HepG2 (cell line): ENCODE measurements at regions not wholly inside any gene's neighbourhood (a gene's known extent, or its start where the extent isn't known, plus 50 kb on each side); places are given as distances from the start of the nearest gene placed in this dataset.

Experiments
- ATAC-seq: fragments of 200-7000 bp; cut with Tn5 transposase; 3 replicates; pipeline ENCODE4 v1.9.1; 2020; ENCODE audit warnings: mild to moderate bottlenecking, moderate library complexity
- BruUV-seq: library from RNA; stranded (reverse); fragments of 400-500 nt; replicated peaks from 2 replicates; lab custom pipeline; 2021; lab: Mats Ljungman, UMichigan
- CTCF ChIA-PET: fragments of 300-600 bp; formaldehyde crosslinking; extraction: SDS; loops from one replicate; lab custom pipeline; 2021; ENCODE audit warnings: low total read pairs, inconsistent platforms, low intra/inter-chr PET ratio; lab: Yijun Ruan, JAX
- POLR2A ChIA-PET: fragments of 350-600 bp; sonication (Branson Sonifier 250); formaldehyde crosslinking; loops from one replicate; lab custom pipeline; 2020; ENCODE audit warnings: antibody characterized with exemption, inconsistent platforms; lab: Yijun Ruan, JAX
- DNase-seq: peaks from one replicate; pipeline ENCODE4 v3.0.0-alpha.2; 2015; ENCODE audit warnings: low spot score
- FAIRE-seq: peaks from 3 replicates; lab custom pipeline; 2011; peaks lifted over from hg19 to GRCh38; lab: Jason Lieb, UNC
- H2AFZ ChIP-seq: one replicate; pipeline ENCODE4 v1.6.1; 2011; ENCODE audit warnings: low read length, inconsistent platforms
- H3K27ac ChIP-seq: fragments of 300-600 bp; 3 replicates; pipeline ENCODE4 v1.8.0; 2011; ENCODE audit warnings: mixed run types, mild to moderate bottlenecking, mixed read lengths, low read length, inconsistent platforms; ENCODE audit not compliant: insufficient read depth; ENCODE audit errors: extremely low read length
- H3K27me3 ChIP-seq, 2 experiments: fragments of 200-600 bp in 1 of 2; 2 replicates in 1 of 2; 3 replicates in 1 of 2; pipeline versions ENCODE4 v1.6.0 to v1.8.0; 2011; ENCODE audit warnings: low read length in 2 of 2, mild to moderate bottlenecking in 2 of 2, moderate library complexity in 2 of 2, inconsistent platforms in 1 of 2; ENCODE audit not compliant: insufficient read depth in 2 of 2, control insufficient read depth in 1 of 2
- H3K36me3 ChIP-seq, 2 experiments: fragments of 200-600 bp in 1 of 2; replicated peaks in 1 of 2; 2 replicates in 1 of 2; 3 replicates in 1 of 2; pipeline versions ENCODE4 v1.5.1 to v1.8.0; 2011; ENCODE audit warnings: low read length in 2 of 2, inconsistent platforms in 1 of 2; ENCODE audit not compliant: insufficient read depth in 2 of 2, control insufficient read depth in 1 of 2
- H3K4me1 ChIP-seq: 2 replicates; pipeline ENCODE4 v1.5.1; 2012; ENCODE audit warnings: low read length, inconsistent platforms; ENCODE audit not compliant: insufficient read depth
- H3K4me2 ChIP-seq: 2 replicates; pipeline ENCODE4 v1.6.0; 2011; ENCODE audit warnings: low read depth, low read length, inconsistent platforms
- H3K4me3 ChIP-seq, 3 experiments: fragments of 200-600 bp in 1 of 3; sonication (generic), shearing (Covaris generic) in 1 of 3; replicated peaks in 1 of 3; 2 replicates each; pipeline ENCODE4 v1.5.1; 2011 to 2016; ENCODE audit warnings: low read length in 3 of 3, inconsistent platforms in 2 of 3, low read depth in 2 of 3, mild to moderate bottlenecking in 2 of 3, control low read depth in 1 of 3, mixed read lengths in 1 of 3; ENCODE audit not compliant: insufficient read depth in 1 of 3
- H3K79me2 ChIP-seq: one replicate; pipeline ENCODE4 v1.6.1; 2011; ENCODE audit warnings: low read length, inconsistent platforms; ENCODE audit not compliant: insufficient read depth
- H3K9ac ChIP-seq: 2 replicates; pipeline ENCODE4 v1.6.0; 2011; ENCODE audit warnings: mild to moderate bottlenecking, low read depth, low read length, inconsistent platforms; ENCODE audit not compliant: insufficient read depth
- H3K9me3 ChIP-seq: 2 replicates; pipeline ENCODE4 v1.5.1; 2012; ENCODE audit warnings: mild to moderate bottlenecking, low read length
- H4K20me1 ChIP-seq: 2 replicates; pipeline ENCODE4 v1.6.0; 2011; ENCODE audit warnings: inconsistent platforms, mild to moderate bottlenecking, low read length, moderate library complexity; ENCODE audit not compliant: insufficient read depth
- ATM ChIP-seq: fragments of 450-650 bp; IDR thresholded peaks from 2 replicates; pipeline ENCODE4 v1.7.1; 2017; ENCODE audit warnings: mild to moderate bottlenecking, borderline replicate concordance
- CCDC6 ChIP-seq: sonication (generic); formaldehyde crosslinking; IDR thresholded peaks from 2 replicates; pipeline ENCODE4 v1.8.1; 2022; ENCODE audit warnings: mild to moderate bottlenecking, missing genetic modification reagents, moderate library complexity
- FOXO4 ChIP-seq: sonication (generic); formaldehyde crosslinking; conservative IDR thresholded peaks from 2 replicates; pipeline ENCODE4 v1.8.1; 2023; ENCODE audit warnings: missing genetic modification reagents
- KDM4B ChIP-seq: sonication (generic); formaldehyde crosslinking; IDR thresholded peaks from 2 replicates; pipeline ENCODE4 v1.4.0; 2020; ENCODE audit warnings: missing genetic modification reagents
- MBNL3 ChIP-seq: fragments of 250-450 bp; sonication (Bioruptor Pico); conservative IDR thresholded peaks from 2 replicates; pipeline ENCODE4 v1.8.0; 2022; ENCODE audit warnings: mild to moderate bottlenecking, inconsistent platforms
- MXD1 ChIP-seq: sonication (generic); formaldehyde crosslinking; IDR thresholded peaks from 2 replicates; pipeline ENCODE4 v1.4.0; 2020; ENCODE audit warnings: mild to moderate bottlenecking, missing genetic modification reagents
- MZF1 ChIP-seq: sonication (generic); formaldehyde crosslinking; IDR thresholded peaks from 2 replicates; pipeline ENCODE4 v1.8.1; 2023; ENCODE audit warnings: mild to moderate bottlenecking, missing genetic modification reagents, borderline replicate concordance
- SMYD3 ChIP-seq: sonication (generic); formaldehyde crosslinking; IDR thresholded peaks from 2 replicates; pipeline ENCODE4 v1.8.1; 2023; ENCODE audit warnings: mild to moderate bottlenecking, missing genetic modification reagents
- WGBS: methylation state at CpG from one replicate; pipeline ENCODE4 v1.1.6; 2017; ENCODE audit warnings: low lambda C conversion rate; 5-methylcytosine and 5-hydroxymethylcytosine counted together
- in situ Hi-C: cut with HindIII; loops from 2 replicates; pipeline ENCODE4 v1.10.0; 2017; ENCODE audit warnings: low pct_unique_long_range_greater_than_20kb; ENCODE audit not compliant: extremely low pct_ligation_motif_present
- intact Hi-C: fragments of 100-400 bp; cut with micrococcal nuclease; formaldehyde crosslinking; loops from one replicate; pipeline ENCODE4 v1.10.0; 2022; ENCODE audit not compliant: unreplicated experiment
- TF ChIP-seq, protein P1 (sequence below): sonication (generic); formaldehyde crosslinking; IDR thresholded peaks from 2 replicates; pipeline ENCODE4 v1.5.0; 2020; ENCODE audit warnings: mild to moderate bottlenecking, missing genetic modification reagents, borderline replicate concordance

- Histone ChIP-seq H3K9ac (no peak overlapping the region), H3K79me2 (no peaks in the 10 kb centered on the region), H4K20me1 (no peaks in the 10 kb centered on the region), H3K27ac (no peak overlapping the region), H3K4me2 (no peak overlapping the region), H3K36me3 (no peaks in the 10 kb centered on the region), H3K9me3 (no peaks in the 10 kb centered on the region), H3K4me1 (no peaks in the 10 kb centered on the region), H3K4me3 (no peak overlapping the region), H2AFZ (no peak overlapping the region), H3K27me3 (no peaks in the 10 kb centered on the region; a peak in 1 of 5 replicates)
- CTCF ChIA-PET: no interaction called here
- FAIRE-seq (no peak), DNase-seq (no peak), ATAC-seq (no peak)
- 4% methylated on average over 3 of the region's 3 CpGs for WGBS
- in situ Hi-C loops: loop anchor here (25.0 kb wide), 1 partner anchor 775 kb away; the partner anchor contains the start of gene SOX2
- intact Hi-C loops: no loop called here
- no TSS peak for BruUV-seq
- POLR2A ChIA-PET: no interaction called here
- no peak for TF ChIP-seq MZF1 (CRISPR knock-in tag)
Measured at GRCh38 chr3:182487143-182487542, 306.2 kb upstream of the ATP11B start.

GRCh38 chr3:182487611-182488010, 305.7 kb upstream of the ATP11B start:
- in situ Hi-C loops: loop anchor here (25.0 kb wide), 1 partner anchor 775 kb away; the partner anchor contains the start of gene SOX2
- 55% methylated on average over 2 of the region's 2 CpGs for WGBS
- no peak for TF ChIP-seq CCDC6 (CRISPR knock-in tag)
- no peak for TF ChIP-seq KDM4B
- TF ChIP-seq MBNL3 (CRISPR knock-in tag): no peak
- no peak for TF ChIP-seq MXD1 (CRISPR knock-in tag)
- no peak for TF ChIP-seq FOXO4 (CRISPR knock-in tag)
- TF ChIP-seq SMYD3 (CRISPR knock-in tag): no peak
- TF ChIP-seq ATM: no peak
- TF ChIP-seq, protein P1, sequence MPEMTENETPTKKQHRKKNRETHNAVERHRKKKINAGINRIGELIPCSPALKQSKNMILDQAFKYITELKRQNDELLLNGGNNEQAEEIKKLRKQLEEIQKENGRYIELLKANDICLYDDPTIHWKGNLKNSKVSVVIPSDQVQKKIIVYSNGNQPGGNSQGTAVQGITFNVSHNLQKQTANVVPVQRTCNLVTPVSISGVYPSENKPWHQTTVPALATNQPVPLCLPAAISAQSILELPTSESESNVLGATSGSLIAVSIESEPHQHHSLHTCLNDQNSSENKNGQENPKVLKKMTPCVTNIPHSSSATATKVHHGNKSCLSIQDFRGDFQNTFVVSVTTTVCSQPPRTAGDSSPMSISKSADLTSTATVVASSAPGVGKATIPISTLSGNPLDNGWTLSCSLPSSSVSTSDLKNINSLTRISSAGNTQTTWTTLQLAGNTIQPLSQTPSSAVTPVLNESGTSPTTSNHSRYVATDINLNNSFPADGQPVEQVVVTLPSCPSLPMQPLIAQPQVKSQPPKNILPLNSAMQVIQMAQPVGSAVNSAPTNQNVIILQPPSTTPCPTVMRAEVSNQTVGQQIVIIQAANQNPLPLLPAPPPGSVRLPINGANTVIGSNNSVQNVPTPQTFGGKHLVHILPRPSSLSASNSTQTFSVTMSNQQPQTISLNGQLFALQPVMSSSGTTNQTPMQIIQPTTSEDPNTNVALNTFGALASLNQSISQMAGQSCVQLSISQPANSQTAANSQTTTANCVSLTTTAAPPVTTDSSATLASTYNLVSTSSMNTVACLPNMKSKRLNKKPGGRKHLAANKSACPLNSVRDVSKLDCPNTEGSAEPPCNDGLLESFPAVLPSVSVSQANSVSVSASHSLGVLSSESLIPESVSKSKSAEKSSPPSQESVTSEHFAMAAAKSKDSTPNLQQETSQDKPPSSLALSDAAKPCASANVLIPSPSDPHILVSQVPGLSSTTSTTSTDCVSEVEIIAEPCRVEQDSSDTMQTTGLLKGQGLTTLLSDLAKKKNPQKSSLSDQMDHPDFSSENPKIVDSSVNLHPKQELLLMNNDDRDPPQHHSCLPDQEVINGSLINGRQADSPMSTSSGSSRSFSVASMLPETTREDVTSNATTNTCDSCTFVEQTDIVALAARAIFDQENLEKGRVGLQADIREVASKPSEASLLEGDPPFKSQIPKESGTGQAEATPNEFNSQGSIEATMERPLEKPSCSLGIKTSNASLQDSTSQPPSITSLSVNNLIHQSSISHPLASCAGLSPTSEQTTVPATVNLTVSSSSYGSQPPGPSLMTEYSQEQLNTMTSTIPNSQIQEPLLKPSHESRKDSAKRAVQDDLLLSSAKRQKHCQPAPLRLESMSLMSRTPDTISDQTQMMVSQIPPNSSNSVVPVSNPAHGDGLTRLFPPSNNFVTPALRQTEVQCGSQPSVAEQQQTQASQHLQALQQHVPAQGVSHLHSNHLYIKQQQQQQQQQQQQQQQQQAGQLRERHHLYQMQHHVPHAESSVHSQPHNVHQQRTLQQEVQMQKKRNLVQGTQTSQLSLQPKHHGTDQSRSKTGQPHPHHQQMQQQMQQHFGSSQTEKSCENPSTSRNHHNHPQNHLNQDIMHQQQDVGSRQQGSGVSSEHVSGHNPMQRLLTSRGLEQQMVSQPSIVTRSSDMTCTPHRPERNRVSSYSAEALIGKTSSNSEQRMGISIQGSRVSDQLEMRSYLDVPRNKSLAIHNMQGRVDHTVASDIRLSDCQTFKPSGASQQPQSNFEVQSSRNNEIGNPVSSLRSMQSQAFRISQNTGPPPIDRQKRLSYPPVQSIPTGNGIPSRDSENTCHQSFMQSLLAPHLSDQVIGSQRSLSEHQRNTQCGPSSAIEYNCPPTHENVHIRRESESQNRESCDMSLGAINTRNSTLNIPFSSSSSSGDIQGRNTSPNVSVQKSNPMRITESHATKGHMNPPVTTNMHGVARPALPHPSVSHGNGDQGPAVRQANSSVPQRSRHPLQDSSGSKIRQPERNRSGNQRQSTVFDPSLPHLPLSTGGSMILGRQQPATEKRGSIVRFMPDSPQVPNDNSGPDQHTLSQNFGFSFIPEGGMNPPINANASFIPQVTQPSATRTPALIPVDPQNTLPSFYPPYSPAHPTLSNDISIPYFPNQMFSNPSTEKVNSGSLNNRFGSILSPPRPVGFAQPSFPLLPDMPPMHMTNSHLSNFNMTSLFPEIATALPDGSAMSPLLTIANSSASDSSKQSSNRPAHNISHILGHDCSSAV (CRISPR knock-in tag): no peak

More at GRCh38 chr3:182487611-182488010, 305.7 kb upstream of the ATP11B start:
- no peak overlapping the region for H3K27ac ChIP-seq
- H3K4me1 ChIP-seq: no peaks in the 10 kb centered on the region
- CTCF ChIA-PET: no interaction called here
- H3K79me2 ChIP-seq: no peaks in the 10 kb centered on the region
- no peaks in the 10 kb centered on the region for H4K20me1 ChIP-seq
- no peak overlapping the region for H3K4me2 ChIP-seq
- no peak overlapping the region for H3K4me3 ChIP-seq
- BruUV-seq: no TSS peak
- H3K9me3 ChIP-seq: no peaks in the 10 kb centered on the region
- no peak overlapping the region for H3K9ac ChIP-seq
- intact Hi-C loops: no loop called here
- no peaks in the 10 kb centered on the region for H3K27me3 ChIP-seq
- DNase-seq: no peak
- ATAC-seq: no peak
- POLR2A ChIA-PET: no interaction called here
- FAIRE-seq: no peak
- no peak overlapping the region for H2AFZ ChIP-seq
- H3K36me3 ChIP-seq: no peaks in the 10 kb centered on the region
